Choroid plexus epithelial cell (primary cell): ENCODE measurements at regions not wholly inside any gene's neighbourhood (a gene's known extent, or its start where the extent isn't known, plus 50 kb on each side); places are given as distances from the start of the nearest gene placed in this dataset.

Experiments used
- DNase-seq: peaks from one replicate; pipeline ENCODE4 v3.0.0-alpha.2; 2010; ENCODE audit warnings: low read depth
- H3K4me3 ChIP-seq: 2 replicates; pipeline ENCODE4 v1.5.1; 2011; ENCODE audit warnings: low read depth, mild to moderate bottlenecking, control low read depth, low read length, moderate library complexity
- TF ChIP-seq, protein P1 (sequence below): conservative IDR thresholded peaks from 2 replicates; pipeline ENCODE4 v1.5.1; 2011; ENCODE audit warnings: low read depth, mild to moderate bottlenecking, control low read depth, inconsistent platforms, low read length, moderate library complexity

DNA sequence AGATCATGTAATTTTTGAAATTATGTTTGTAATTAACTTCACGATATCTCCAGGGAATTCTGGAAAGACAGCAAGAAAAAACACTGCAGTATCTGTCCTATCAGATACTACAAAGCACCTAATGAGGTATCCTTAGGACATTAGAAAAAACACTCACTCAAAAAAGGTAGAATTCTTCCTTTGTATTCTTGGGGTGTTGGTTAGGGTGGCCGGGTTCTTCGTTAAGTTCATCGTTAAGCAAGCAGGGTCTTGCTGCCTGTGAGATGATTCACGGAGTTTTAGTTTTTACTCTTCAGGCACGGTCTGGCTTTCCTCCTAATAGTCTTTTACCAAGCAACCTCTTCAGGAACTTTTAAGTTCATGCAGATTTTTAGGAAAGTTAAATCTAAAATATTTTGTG lies 91.4 kb upstream of the IRX4 start:
- TF ChIP-seq, protein P1, sequence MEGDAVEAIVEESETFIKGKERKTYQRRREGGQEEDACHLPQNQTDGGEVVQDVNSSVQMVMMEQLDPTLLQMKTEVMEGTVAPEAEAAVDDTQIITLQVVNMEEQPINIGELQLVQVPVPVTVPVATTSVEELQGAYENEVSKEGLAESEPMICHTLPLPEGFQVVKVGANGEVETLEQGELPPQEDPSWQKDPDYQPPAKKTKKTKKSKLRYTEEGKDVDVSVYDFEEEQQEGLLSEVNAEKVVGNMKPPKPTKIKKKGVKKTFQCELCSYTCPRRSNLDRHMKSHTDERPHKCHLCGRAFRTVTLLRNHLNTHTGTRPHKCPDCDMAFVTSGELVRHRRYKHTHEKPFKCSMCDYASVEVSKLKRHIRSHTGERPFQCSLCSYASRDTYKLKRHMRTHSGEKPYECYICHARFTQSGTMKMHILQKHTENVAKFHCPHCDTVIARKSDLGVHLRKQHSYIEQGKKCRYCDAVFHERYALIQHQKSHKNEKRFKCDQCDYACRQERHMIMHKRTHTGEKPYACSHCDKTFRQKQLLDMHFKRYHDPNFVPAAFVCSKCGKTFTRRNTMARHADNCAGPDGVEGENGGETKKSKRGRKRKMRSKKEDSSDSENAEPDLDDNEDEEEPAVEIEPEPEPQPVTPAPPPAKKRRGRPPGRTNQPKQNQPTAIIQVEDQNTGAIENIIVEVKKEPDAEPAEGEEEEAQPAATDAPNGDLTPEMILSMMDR = no peak
- DNase-seq = no peak
- no peak overlapping the region for H3K4me3 ChIP-seq

DNA sequence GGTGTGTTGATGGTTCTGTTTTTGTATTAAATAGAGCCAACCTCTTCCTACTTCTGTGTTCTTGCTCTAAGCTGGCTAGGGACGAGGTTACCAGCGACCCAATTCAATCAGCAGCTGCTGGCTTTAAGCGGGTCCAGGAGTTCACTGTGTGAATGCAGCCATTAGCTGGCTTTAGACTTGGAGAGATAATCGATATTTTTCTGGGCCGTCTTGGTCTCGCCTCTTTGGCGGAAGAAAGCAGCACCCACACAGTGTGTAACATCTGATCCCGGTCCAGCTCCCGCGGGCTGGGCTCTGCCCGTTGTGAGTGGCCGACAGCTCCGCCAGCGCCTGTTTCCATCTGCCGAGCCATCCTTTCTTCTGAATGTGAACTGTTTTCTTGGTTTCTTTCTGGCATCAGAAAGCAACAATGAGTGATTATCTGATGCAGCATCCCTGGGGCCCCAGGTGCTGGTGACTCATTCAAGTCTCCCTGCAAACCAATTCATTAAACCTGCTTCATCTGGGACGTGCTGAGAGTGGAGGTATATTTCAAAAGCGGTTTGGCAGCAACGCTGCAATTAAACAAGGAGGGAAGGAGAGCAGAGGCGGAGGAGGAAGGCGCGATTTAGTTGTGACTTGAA lies 90.8 kb upstream of the IRX4 start:
- TF ChIP-seq, protein P1 = no peak
- no peak overlapping the region for H3K4me3 ChIP-seq
- no peak for DNase-seq

DNA sequence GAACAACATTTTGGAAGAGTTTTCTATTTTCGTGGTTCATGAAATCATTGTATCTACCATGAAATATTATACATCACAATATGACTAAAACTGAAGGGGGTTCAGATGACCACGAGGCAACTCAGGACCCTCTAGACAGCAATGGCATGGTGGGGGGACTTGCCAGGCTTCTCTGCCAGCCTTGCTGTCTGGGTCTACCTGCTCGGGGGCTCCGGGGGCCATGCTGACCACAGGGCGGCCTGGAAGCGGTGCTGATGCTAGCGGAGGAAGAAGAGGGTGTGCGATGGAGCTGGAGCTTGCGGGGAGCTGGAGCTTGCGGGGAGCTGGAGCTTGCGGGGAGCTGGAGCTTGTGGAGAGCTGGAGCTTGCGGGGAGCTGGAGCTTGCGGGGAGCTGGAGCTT lies 89.2 kb upstream of the IRX4 start:
- DNase-seq = no peak
- H3K4me3 ChIP-seq = no peak overlapping the region
- TF ChIP-seq, protein P1 = no peak

DNA sequence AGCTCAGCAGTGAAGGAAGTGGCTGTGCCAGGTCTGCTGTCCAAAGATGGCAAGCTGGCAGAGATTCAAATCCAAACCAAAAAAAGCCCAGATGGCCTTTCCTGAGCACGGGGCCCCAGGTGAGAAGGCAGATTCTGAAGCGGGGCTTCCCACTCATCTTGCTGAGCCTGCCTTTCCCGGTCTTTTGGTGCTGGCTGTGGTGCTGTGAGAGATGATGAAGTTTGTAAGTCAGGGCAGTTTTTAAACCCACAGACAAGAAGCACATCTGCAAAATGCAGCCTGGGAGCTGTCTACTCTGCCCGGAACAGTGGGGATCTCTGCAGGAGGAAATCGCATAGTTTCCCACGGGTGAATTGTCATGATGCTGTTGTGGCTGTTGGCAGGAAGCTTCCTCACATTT lies 85.0 kb upstream of the IRX4 start:
- no peak overlapping the region for H3K4me3 ChIP-seq
- TF ChIP-seq, protein P1 = no peak
- DNase-seq = no peak

DNA sequence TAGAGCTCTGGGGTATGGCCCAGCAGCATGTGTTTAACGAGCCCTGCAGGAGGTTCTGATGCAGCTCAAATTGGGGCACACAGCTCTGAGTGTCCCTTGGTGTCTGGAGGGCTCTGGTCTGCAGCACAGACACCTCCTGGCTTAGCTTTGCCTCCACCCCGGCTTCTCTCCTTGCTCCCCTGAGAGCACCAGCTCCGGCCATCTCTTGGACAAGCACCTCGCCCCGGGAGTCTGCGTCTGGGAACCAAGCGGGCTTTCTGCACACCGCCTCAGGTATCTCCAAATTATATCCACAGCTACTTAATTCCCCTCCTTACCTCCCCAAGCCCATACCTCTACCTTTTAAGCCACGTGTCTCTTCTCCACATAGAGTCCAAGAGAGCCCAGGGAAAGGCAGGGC lies 83.7 kb upstream of the IRX4 start:
- TF ChIP-seq, protein P1 = no peak
- no peak for DNase-seq
- H3K4me3 ChIP-seq = no peak overlapping the region

DNA sequence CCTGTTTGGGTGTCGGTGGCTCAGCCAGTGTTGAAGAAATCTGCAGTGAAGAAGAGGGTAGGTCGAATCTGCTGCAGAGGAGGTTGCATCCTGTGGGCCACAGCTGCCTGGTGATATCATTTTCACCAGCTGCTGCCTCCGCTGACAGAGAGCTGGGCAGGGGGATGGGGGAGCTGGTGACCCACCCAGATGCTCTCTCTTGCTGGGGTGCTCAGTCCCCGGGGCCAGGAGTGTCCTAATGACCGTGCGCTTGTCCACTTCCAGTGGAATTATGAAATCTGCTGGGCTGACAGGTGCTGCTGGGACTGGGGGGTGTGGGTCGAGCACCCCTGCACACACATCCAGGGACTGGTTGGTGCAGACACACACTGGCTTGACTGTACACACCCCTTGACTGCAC lies 83.2 kb upstream of the IRX4 start:
- H3K4me3 ChIP-seq = no peak overlapping the region
- no peak for DNase-seq
- TF ChIP-seq, protein P1 = no peak

DNA sequence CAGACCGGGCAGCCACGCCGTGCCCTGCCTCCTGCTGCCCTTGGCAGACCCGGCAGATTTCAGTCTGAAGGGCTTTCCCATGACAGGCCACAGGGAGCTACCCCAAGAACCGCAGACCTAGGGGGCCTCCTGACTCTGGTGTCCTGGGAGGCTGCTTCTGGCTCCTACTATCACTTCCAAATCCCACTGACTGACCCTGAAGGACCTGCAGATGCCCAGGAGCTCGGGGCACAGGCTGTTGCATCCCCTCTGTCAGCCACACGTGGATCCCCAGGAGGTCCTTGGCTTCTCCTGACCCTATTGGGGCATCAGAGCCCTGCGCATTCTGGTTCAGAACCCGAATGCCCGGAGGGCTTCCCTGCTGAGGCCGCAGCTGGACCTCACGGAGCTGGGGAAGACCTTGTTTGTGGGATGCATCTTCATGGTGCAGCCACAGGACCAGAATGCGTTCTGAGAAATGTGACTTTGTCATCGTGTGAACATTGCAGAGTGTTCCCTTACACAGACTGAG lies 81.3 kb upstream of the IRX4 start:
- TF ChIP-seq, protein P1 = no peak
- no peak for DNase-seq
- no peak overlapping the region for H3K4me3 ChIP-seq
